OCI-LY7 (cell line): ENCODE measurements at regions not wholly inside any gene's neighbourhood (a gene's known extent, or its start where the extent isn't known, plus 50 kb on each side); places are given as distances from the start of the nearest gene placed in this dataset.

Experiments used
- BruUV-seq: library from RNA; stranded (reverse); fragments of 400-500 nt; replicated peaks from 2 replicates; lab custom pipeline; 2021; lab: Mats Ljungman, UMichigan
- CTCF ChIA-PET: fragments of 300-600 bp; sonication (Branson Sonifier 250); formaldehyde crosslinking; loops from one replicate; lab custom pipeline; 2022; ENCODE audit warnings: antibody characterized with exemption; ENCODE audit not compliant: unreplicated experiment; lab: Charles Lee
- POLR2A ChIA-PET: fragments of 300-600 bp; sonication (Branson Sonifier 250); formaldehyde crosslinking; loops from one replicate; lab custom pipeline; 2022; ENCODE audit warnings: antibody characterized with exemption; lab: Charles Lee
- DNase-seq: peaks from one replicate; pipeline ENCODE4 v3.0.0-alpha.2; 2015; ENCODE audit warnings: low spot score
- H2AFZ ChIP-seq: fragments of 200-600 bp; sonication (generic), shearing (Covaris generic); 2 replicates; pipeline ENCODE4 v1.6.1; 2014; ENCODE audit warnings: mild to moderate bottlenecking, antibody characterized with exemption, low read length, moderate library complexity
- H3K27ac ChIP-seq: fragments of 200-600 bp; sonication (generic); 2 replicates; pipeline ENCODE4 v1.5.1; 2014; ENCODE audit warnings: mixed run types, low read depth, mild to moderate bottlenecking, moderate library complexity, low read length, inconsistent platforms; ENCODE audit not compliant: poor library complexity, severe bottlenecking
- H3K36me3 ChIP-seq: fragments of 200-600 bp; sonication (generic); 2 replicates; pipeline ENCODE4 v1.6.1; 2014; ENCODE audit warnings: mild to moderate bottlenecking, antibody characterized with exemption, low read length, moderate library complexity, mixed read lengths; ENCODE audit not compliant: insufficient read depth
- H3K4me1 ChIP-seq: fragments of 200-600 bp; sonication (generic); 2 replicates; pipeline ENCODE4 v1.5.1; 2014; ENCODE audit warnings: mild to moderate bottlenecking, low read length; ENCODE audit not compliant: insufficient read depth, poor library complexity, severe bottlenecking
- H3K4me2 ChIP-seq: fragments of 200-600 bp; sonication (generic); 2 replicates; pipeline ENCODE4 v1.6.1; 2014; ENCODE audit warnings: mild to moderate bottlenecking, low read length
- H3K4me3 ChIP-seq: fragments of 200-600 bp; sonication (generic); 2 replicates; pipeline ENCODE4 v1.5.1; 2014; ENCODE audit warnings: mild to moderate bottlenecking, low read depth, low read length; ENCODE audit not compliant: poor library complexity, severe bottlenecking
- H3K79me2 ChIP-seq: fragments of 200-600 bp; sonication (generic); 2 replicates; pipeline ENCODE4 v1.6.1; 2016; ENCODE audit warnings: low read depth, mild to moderate bottlenecking, low read length, moderate library complexity, mixed read lengths; ENCODE audit not compliant: insufficient read depth
- H3K9me2 ChIP-seq: fragments of 200-600 bp; sonication (generic); 2 replicates; pipeline ENCODE4 v1.6.1; 2016; ENCODE audit warnings: mild to moderate bottlenecking, low read length, mixed read lengths; ENCODE audit not compliant: insufficient read depth
- H3K9me3 ChIP-seq: fragments of 200-600 bp; sonication (generic); 2 replicates; pipeline ENCODE4 v1.6.1; 2014; ENCODE audit warnings: mild to moderate bottlenecking, mixed run types, low read length, mixed read lengths
- H4K20me1 ChIP-seq: fragments of 200-600 bp; sonication (generic); 2 replicates; pipeline ENCODE4 v1.6.1; 2014; ENCODE audit warnings: mild to moderate bottlenecking, antibody characterized with exemption, low read length, moderate library complexity, mixed read lengths; ENCODE audit not compliant: insufficient read depth
- CTCF ChIP-seq: fragments of 200-600 bp; sonication (generic); conservative IDR thresholded peaks from 2 replicates; pipeline ENCODE4 v1.5.1; 2014; ENCODE audit warnings: mild to moderate bottlenecking, antibody characterized with exemption, low read length, moderate library complexity, mixed read lengths
- EZH2phosphoT487 ChIP-seq: fragments of 200-600 bp; sonication (generic); IDR thresholded peaks from 2 replicates; pipeline ENCODE4 v1.6.1; 2018; ENCODE audit warnings: low read depth, borderline replicate concordance, mild to moderate bottlenecking, mixed run types, antibody characterized with exemption, low read length, moderate library complexity, mixed read lengths
- intact Hi-C: fragments of 100-400 bp; cut with micrococcal nuclease; formaldehyde crosslinking; loops from one replicate; pipeline ENCODE4 v1.10.0; 2022; ENCODE audit not compliant: unreplicated experiment

- Histone ChIP-seq H3K4me3 (no peak overlapping the region), H3K9me3 (no peaks in the 10 kb centered on the region), H3K27ac (no peak overlapping the region), H3K4me1 (no peaks in the 10 kb centered on the region), H3K36me3 (no peaks in the 10 kb centered on the region), H3K4me2 (no peak overlapping the region), H3K9me2 (no peaks in the 10 kb centered on the region), H4K20me1 (no peaks in the 10 kb centered on the region), H3K79me2 (no peaks in the 10 kb centered on the region), H2AFZ (no peak overlapping the region)
- BruUV-seq: no TSS peak
- ChIA-PET POLR2A (no interaction called here), CTCF (no interaction called here)
- no peak for DNase-seq
- no peak for TF ChIP-seq CTCF
- TF ChIP-seq EZH2phosphoT487: no peak
- intact Hi-C loops: no loop called here
Measured at GRCh38 chr10:132135053-132135872, 51.5 kb upstream of the DPYSL4 start.

- no peak overlapping the region for H3K4me3 ChIP-seq
- H3K4me2 ChIP-seq: no peak overlapping the region
- no peak for TF ChIP-seq CTCF
- TF ChIP-seq EZH2phosphoT487: no peak
- ChIA-PET CTCF (interaction anchor here (0.6 kb wide), 1 partner anchor 15 kb away, joined by 3 read pairs; no protein-coding TSS in a partner anchor), POLR2A (no interaction called here)
- BruUV-seq: no TSS peak
- no peaks in the 10 kb centered on the region for H3K9me2 ChIP-seq
- H3K4me1 ChIP-seq: no peaks in the 10 kb centered on the region
- no peaks in the 10 kb centered on the region for H3K9me3 ChIP-seq
- no peaks in the 10 kb centered on the region for H3K36me3 ChIP-seq
- intact Hi-C loops: no loop called here
- H2AFZ ChIP-seq: no peak overlapping the region
- H4K20me1 ChIP-seq: no peaks in the 10 kb centered on the region
- H3K27ac ChIP-seq: no peak overlapping the region
- DNase-seq: no peak
- H3K79me2 ChIP-seq: no peaks in the 10 kb centered on the region
Measured at GRCh38 chr10:132136097-132136521, 50.6 kb upstream of the DPYSL4 start.

GRCh38 chr10:132136689-132137088 is 50.1 kb upstream of the DPYSL4 start:
- Histone ChIP-seq H2AFZ (no peak overlapping the region), H3K4me3 (no peak overlapping the region), H3K9me3 (no peaks in the 10 kb centered on the region), H3K9me2 (no peaks in the 10 kb centered on the region), H3K79me2 (no peaks in the 10 kb centered on the region), H3K4me1 (no peaks in the 10 kb centered on the region), H4K20me1 (no peaks in the 10 kb centered on the region), H3K4me2 (no peak overlapping the region), H3K36me3 (no peaks in the 10 kb centered on the region), H3K27ac (no peak overlapping the region)
- intact Hi-C loops: no loop called here
- ChIA-PET CTCF (interaction anchor here (0.6 kb wide), 1 partner anchor 16 kb away, joined by 3 read pairs; no protein-coding TSS in a partner anchor), POLR2A (no interaction called here)
- TF ChIP-seq EZH2phosphoT487: no peak
- no peak for TF ChIP-seq CTCF
- DNase-seq: no peak
- BruUV-seq: no TSS peak
